Kidney epithelial cell (primary cell): ENCODE measurements at regions not wholly inside any gene's neighbourhood (a gene's known extent, or its start where the extent isn't known, plus 50 kb on each side); places are given as distances from the start of the nearest gene placed in this dataset.
"Not testable (repeated sequence)": the region's sequence is repeated elsewhere in the genome, so short reads cannot be mapped to it uniquely, and the experiment has no call there.

Source experiments
- DNase-seq: peaks from one replicate; pipeline ENCODE4 v3.0.0-alpha.2; 2010; ENCODE audit warnings: low read depth
- H3K27me3 ChIP-seq: 2 replicates; pipeline ENCODE4 v1.6.0; 2011; ENCODE audit warnings: low read length; ENCODE audit not compliant: control insufficient read depth, insufficient read depth
- H3K36me3 ChIP-seq: 2 replicates; pipeline ENCODE4 v1.5.1; 2011; ENCODE audit warnings: low read length; ENCODE audit not compliant: control insufficient read depth, insufficient read depth
- H3K4me3 ChIP-seq: 2 replicates; pipeline ENCODE4 v1.5.1; 2011; ENCODE audit warnings: low read depth, mild to moderate bottlenecking, control low read depth, low read length
- CTCF ChIP-seq: IDR thresholded peaks from 2 replicates; pipeline ENCODE4 v1.5.1; 2011; ENCODE audit warnings: mild to moderate bottlenecking, moderate library complexity, low read length, control low read depth, inconsistent platforms; ENCODE audit not compliant: insufficient read depth, poor library complexity, severe bottlenecking

DNA sequence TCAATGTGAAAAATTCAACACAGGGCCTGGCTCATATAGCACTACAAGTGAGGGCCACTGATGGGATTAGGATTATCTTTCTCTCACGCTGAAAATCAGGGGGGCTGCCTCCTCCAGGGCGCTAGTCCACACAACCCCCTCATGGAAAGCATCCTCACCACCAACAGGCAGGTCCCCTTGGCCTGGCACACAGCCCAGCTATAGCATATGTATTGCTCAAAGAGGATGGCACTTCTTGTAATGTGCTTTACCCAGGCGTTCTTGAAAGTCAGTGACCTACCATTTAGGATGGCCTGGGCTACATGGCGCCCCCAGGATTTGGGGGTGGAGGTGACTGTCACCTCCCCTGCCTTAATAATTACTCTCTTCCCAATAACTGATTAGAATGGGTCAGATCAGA is 71.0 kb upstream of the LSM6 start:
- H3K4me3 ChIP-seq: no peak overlapping the region
- no peaks in the 10 kb centered on the region for H3K27me3 ChIP-seq
- no peak for DNase-seq
- no peaks in the 10 kb centered on the region for H3K36me3 ChIP-seq
- TF ChIP-seq CTCF: no peak

GRCh38 chr4:146104052-146104451 is 71.5 kb upstream of the LSM6 start:
- not testable (repeated sequence) for DNase-seq, H3K27me3 ChIP-seq, H3K4me3 ChIP-seq, H3K36me3 ChIP-seq

DNA sequence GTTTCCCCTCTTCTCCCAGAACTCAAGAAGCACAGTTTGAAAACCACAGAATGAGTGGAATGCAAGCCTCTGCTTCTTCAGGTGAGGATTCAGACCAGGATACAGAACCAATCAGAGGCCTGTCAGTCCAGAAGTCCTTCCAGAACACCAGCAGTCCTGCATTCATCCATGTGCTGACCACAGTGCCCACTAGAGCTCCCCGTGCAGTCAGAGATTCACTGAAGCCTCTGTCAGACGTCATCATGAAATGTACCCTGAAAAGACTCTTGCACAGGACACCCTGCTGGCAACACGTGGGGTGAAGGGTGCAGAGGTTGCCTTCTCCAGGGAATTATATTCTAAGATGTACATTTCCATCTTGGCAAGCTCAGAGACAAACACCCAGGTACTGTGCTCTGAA is 75.9 kb upstream of the LSM6 start:
- Histone ChIP-seq H3K27me3 (no peaks in the 10 kb centered on the region), H3K36me3 (no peaks in the 10 kb centered on the region), H3K4me3 (no peak overlapping the region)
- no peak for DNase-seq
- no peak for TF ChIP-seq CTCF

- DNase-seq: no peak
- TF ChIP-seq CTCF: no peak
- H3K36me3 ChIP-seq: no peaks in the 10 kb centered on the region
- H3K27me3 ChIP-seq: no peaks in the 10 kb centered on the region
- no peak overlapping the region for H3K4me3 ChIP-seq
Observed at GRCh38 chr4:146098978-146099377, 76.5 kb upstream of the LSM6 start.

GRCh38 chr4:146098397-146098796 is 77.1 kb upstream of the LSM6 start:
- no peaks in the 10 kb centered on the region for H3K36me3 ChIP-seq
- no peak for TF ChIP-seq CTCF
- DNase-seq: no peak
- no peaks in the 10 kb centered on the region for H3K27me3 ChIP-seq
- no peak overlapping the region for H3K4me3 ChIP-seq

DNA sequence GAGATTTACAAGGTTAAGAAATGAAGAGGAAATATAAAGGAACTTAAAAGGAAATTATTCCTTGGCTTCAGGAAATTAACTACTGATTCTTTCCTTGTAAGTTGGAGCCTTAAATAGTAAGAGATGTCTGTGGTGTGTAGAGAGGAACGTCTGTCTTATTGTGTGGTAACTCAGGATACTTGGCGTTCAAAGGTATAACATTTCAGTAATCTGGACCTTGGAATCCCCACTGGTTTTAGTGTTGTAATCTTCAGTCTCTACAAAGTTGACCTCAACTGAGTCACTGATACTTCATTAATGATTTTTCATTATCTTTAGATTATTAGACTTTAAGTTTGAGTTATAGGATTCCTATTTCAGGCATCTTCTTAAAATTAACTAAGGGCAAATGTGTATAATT is 79.1 kb upstream of the LSM6 start:
- no peaks in the 10 kb centered on the region for H3K36me3 ChIP-seq
- no peak for DNase-seq
- TF ChIP-seq CTCF: no peak
- no peak overlapping the region for H3K4me3 ChIP-seq
- H3K27me3 ChIP-seq: no peaks in the 10 kb centered on the region
